ENCODE measurements at regions not wholly inside any gene's neighbourhood (a gene's known extent, or its start where the extent isn't known, plus 50 kb on each side); places are given as distances from the start of the nearest gene placed in this dataset.

DNA sequence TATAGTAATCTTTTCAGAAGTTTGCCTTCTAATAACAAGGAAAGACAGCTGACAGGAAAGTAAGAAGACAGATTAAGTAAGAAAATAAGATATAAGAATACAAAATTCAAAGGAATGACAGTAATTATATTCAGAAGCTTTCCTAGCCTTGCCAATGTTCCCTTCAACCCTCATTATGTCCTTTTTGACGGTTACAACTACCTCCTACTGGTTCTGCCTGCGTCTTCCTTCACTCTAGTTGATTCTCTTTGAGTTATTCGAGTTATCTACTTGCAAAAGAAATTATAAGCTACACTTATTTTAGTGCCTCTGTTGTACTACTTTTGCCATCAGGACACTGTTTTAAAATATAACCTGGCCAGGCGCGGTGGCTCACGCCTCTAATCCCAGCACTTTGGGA lies 218.9 kb upstream of the GYPC start:
- no peak for DNase-seq

DNA sequence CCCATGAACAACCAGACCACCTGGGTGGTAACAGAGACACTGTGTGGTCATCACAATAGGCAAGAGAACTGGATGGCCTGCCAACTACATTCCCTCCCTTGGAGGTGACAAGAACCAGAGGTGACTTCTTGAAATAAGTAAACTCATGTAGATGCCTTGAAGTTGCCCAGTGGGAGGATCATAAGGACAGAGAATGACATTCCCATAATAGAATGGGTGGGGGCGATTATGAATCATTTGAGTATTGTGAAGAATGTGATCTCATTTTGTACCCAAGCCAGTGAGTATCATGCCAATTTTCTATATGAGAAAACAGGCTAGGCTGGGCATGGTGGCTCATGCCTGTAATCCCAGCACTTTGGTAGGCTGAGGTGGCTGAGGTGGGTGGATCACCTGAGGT lies 211.4 kb upstream of the GYPC start:
- DNase-seq: no peak

DNA sequence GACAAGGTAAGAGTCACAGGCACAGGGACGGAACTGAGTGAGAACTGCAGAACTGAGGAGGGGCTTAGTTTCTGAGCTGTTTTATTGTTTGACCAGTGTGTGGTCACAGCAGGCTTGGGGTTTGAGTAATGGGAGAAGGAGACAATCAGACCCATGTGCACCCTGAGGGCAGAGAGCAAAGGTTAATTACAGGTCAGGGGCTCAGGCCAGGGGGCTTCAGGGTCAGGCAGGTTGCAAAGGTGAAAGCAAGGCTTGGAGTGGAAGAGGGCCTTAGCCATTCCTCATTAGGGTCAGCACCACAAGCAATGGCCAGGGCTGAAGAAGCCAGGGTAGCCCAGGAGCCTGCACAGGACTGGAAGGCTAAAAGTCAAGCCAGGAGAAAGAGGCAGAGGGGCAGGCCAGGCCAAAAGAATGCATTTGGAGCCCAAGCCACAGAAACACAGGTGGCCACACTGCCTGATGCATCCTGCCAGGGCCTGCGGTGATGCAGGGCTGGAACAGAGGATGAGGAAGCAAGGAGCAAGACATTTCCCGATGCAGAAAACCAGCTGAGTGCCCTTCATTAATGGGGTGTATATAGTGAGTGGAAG lies 209.8 kb upstream of the GYPC start:
- DNase-seq: no peak

DNA sequence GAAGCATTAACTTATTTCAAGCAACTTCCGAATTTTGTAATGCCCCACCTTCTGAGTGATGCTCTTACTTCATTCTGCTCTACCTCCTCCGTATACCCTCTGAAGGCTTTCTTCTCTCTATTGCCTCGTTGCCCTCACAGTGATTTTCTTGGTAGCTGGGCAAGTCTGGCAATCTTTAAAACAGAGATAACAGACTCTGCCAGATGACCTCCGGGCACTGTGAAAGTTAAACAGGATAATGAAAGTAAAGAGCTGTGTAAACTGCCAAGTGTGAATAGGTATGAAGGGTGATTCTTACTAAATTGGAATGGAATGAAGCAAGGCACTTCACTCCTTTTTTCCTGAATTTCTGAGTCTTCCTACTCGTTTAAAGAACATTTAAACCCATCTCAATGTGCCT lies 207.3 kb upstream of the GYPC start:
- no peak for DNase-seq

DNA sequence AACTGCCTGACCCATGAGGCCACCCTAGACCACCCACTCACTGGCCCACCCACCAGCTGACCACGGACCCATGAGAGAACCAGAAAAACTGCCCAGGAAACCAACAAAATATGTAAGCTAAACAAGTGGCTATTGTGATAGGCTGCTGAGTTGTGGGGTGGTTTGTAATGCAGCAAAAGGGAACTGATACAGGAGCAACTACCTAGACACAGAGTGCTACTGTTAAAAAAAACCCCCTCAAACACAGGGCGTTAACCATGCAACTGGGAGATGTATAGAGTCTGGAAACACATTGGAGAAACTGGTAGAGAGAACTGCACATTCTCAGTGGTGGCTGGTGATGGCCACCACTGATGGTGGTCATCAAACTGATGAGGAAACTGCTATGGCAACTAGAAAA lies 206.3 kb upstream of the GYPC start:
- no peak for DNase-seq

DNA sequence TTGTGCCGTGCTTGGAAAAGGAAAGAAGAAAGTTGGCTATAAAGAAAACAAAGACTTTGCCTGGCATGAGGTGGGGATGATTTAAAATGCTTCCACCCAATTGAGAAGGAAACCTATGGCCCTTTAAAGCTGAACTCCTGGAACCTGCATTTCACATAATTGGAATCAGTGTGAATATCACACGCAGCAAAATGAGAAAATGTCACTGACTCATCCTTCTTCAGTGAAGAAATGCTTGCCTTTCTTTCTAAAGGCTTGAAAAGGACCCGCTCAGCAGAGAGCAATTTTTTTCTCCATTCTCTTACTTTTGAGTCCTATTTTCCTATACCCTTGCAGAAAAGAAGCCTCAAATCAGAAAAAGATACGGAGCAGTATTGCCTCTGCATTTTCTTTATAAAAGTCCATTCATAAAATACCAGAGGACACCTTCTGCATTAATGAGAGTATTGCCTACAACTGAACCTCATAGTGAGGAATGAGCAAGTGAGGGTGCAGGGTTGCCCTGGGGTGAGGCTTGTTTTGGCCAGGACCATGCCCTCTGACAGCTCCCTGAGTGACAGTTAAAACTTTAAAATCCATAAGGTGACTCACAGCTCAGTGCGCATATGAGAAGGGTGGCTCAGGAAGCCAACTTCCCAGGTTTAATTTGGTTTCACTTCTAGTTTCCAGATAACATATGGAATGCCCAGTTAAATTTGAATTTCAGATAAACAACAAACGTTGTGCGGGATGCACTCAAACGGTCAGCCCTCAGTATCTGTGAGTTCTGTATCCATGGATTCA lies 191.9 kb upstream of the GYPC start:
- DNase-seq: no peak

- DNase-seq: no peak
These were observed 188.4 kb upstream of the GYPC start for GRCh38 chr2:126467367-126468054.

GRCh38 chr2:126475031-126475430 lies 180.9 kb upstream of the GYPC start:
- no peak for DNase-seq

- DNase-seq: no peak
These were observed 179.3 kb upstream of the GYPC start for GRCh38 chr2:126476691-126477090.

GRCh38 chr2:126480033-126480432 lies 175.9 kb upstream of the GYPC start:
- DNase-seq: no peak

GRCh38 chr2:126482582-126483464 lies 173.1 kb upstream of the GYPC start:
- DNase-seq: no peak

DNA sequence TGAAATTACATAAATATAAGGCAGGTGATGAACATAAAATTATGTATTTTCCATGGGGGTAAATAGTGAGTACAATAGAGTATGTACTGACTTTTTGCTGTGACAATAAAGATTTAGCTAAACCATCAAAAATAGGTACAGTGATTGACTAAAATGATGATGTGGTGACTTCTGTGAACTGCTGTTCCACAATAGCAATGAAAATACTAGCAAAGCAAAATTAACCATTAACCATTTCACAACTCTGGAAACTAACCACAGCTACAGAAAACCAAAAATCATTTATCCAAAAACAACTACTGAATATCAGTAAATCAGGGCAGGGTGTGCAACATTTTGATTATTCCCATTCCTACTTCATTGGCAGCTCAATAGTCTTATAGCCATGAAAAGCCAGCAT lies 161.4 kb upstream of the GYPC start:
- no peak for DNase-seq

GRCh38 chr2:126495189-126495588 lies 160.8 kb upstream of the GYPC start:
- no peak for DNase-seq

GRCh38 chr2:126496493-126496892 lies 159.5 kb upstream of the GYPC start:
- DNase-seq: no peak

DNA sequence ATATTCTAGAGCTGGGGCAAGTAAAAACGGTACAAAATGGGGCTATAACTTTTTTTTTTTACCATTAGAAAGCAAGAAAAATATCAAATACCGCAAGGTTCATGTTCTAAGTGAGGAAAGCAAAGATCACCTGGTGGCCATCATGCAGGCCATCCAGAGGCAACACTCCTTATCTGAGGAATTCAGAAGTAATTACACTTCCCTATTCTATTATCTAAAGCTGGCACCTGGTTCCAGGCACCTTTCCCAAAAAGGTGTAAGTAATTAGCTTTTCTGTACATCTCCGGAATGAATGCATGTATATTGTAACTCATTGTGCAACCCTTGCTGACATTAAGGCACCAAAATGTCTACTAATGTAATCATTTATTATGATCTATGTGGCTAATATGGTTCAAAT lies 152.5 kb upstream of the GYPC start:
- no peak for DNase-seq

GRCh38 chr2:126504949-126505348 lies 151.0 kb upstream of the GYPC start:
- no peak for DNase-seq

DNA sequence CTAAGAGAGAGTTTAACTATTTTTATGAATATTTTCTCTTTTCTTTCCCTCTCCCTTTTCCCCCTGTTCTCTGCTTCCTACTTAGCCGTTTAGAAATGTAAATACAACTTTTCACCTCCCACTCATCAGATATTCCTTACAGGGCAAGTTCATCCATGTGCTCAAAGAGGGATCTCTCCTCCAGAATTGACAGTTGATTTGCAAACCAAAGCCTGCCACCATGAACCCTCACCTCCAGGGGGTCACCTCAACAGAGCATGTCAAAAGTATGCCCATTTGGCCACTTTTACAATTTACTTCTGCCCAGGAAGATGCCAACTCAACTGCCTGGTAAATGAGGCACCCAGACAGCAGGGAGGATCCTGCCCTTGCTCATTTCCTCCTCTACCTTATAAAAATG lies 149.2 kb upstream of the GYPC start:
- no peak for DNase-seq

DNA sequence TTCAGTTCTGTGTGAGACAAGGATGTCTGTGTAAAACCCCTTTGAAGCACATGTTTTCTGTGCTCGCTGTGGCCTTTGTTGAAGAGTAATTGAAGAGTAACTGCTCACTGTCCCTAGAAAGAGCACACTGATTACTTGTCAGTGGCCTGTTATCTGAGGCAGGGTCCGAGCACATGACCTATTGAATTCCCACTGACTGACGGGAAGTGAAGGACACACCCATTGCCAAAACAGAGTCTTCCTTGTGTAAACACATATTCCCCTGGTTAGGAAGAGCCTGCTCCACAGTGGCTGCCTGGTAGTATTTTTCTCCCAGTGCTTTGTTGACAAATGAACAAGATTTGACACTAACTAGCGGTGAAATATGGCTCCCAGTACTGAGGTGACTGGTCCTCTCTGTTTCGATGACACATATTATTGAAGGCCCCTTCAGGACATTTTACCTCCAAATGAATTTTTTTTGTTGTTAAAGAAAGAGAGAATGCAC lies 148.5 kb upstream of the GYPC start:
- DNase-seq: no peak

GRCh38 chr2:126510356-126510755 lies 145.6 kb upstream of the GYPC start:
- DNase-seq: no peak

GRCh38 chr2:126510960-126511359 lies 145.0 kb upstream of the GYPC start:
- no peak for DNase-seq

GRCh38 chr2:126512026-126512425 lies 143.9 kb upstream of the GYPC start:
- no peak for DNase-seq

- DNase-seq: no peak
These were observed 142.9 kb upstream of the GYPC start for GRCh38 chr2:126513033-126513432.

DNA sequence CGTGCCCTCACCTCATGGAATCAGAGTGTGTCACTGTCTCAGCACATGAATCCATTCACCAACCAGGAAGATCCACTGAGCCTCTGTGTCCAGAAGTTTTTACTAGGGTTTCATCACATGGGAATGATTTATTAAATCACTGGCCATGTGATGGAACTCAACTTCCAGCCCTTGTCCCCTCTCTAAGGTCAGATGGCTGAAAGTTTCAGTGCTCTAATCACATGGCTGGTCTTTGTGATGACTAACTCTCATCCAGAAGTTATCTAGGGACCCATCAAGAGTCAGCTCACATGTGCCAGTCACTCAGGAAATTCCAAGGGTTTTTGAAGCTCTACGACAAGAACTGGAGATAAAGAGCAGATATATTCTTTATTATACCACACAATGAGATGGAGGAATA lies 140.5 kb upstream of the GYPC start:
- no peak for DNase-seq

All from stimulated activated CD4-positive, alpha-beta T cell treated with anti-CD3 and anti-CD28 coated beads, Interleukin-4, amount 100 ng/mL, for 1 hour (primary cell).